ENCODE measurements at regions not wholly inside any gene's neighbourhood (a gene's known extent, or its start where the extent isn't known, plus 50 kb on each side); places are given as distances from the start of the nearest gene placed in this dataset.
"Not testable (repeated sequence)": the region's sequence is repeated elsewhere in the genome, so short reads cannot be mapped to it uniquely, and the experiment has no call there.

GRCh38 chr10:81288544-81288943, 586.5 kb upstream of the NRG3 start:
- DNase-seq, result no peak

GRCh38 chr10:81297292-81297691, 577.7 kb upstream of the NRG3 start:
- no peak for DNase-seq

DNA sequence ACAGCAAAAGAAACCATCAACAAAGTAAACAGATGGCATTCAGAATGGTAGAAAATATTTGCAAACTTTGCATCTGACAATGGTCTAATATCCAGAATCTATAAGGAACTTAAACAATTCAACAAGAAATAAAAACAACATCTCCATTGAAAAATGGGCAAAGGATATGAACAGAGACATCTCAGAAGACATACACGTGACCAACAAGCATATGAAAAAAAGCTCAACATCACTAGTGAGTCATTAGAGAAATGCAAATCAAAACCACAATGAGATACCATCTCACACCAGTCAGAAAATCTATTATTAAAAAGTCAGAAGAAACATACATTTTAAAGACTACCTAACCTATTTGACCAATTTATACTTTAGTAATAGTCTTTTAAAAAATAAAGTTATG, 571.3 kb upstream of the NRG3 start:
- no peak for DNase-seq

DNA sequence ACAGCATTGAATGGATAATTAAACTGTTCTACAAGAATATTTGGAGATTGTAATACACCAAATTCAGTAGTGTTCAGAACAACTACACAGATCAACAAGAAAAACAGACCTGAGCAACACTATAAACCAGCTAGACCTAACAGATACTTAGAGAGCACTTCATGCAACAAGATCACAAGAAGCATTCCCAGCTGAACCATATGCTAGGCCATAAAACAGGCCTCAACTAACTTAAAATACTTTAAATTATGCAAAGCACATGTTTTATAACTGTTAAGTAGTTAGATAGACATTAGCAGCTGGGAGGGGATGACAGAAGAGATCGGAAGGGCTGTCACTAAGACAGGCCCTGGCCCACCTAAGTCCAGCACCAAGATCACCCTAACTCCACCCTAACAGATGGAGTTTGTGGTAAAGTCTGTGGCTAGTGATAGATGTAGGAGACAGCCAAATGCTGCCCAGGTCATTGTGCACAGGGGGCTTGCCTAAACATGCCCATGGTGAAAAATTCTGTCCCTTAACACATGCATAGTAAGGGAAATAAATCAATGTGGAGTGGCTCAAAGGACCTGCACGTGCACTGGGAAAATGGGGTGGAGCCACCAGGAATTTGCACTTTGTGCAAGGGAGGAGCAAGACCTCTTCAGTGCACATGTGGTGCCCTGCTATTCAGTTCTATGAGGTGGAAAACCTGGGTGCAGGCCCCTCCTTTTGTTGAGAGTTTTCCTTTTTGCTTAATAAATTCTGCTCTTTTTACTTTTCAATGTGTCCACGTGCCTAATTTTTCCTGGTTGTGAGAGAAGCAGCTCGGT, 567.8 kb upstream of the NRG3 start:
- no peak for DNase-seq

DNA sequence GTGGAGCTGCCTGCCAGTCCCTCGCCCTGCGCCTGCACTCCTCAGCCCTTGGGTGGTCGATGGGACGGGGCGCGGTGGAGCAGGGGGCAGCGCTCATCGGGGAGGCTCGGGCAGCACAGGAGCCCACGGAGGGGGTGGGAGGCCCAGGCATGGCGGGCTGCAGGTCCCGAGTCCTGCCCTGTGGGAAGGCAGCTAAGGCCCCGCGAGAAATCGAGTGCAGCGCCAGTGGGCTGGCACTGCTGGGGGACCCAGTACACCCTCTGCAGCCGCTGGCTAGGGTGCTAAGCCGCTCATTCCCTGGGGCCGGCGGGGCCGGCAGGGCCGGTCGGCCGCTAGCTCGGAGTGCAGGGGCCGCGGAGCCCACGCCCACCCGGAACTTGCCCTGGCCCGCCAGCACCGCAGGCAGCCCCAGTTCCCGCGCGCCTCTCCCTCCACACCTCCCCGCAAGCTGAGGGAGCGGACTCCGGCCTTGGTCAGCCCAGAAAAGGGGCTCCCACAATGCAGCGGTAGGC, 565.9 kb upstream of the NRG3 start:
- no peak for DNase-seq

DNA sequence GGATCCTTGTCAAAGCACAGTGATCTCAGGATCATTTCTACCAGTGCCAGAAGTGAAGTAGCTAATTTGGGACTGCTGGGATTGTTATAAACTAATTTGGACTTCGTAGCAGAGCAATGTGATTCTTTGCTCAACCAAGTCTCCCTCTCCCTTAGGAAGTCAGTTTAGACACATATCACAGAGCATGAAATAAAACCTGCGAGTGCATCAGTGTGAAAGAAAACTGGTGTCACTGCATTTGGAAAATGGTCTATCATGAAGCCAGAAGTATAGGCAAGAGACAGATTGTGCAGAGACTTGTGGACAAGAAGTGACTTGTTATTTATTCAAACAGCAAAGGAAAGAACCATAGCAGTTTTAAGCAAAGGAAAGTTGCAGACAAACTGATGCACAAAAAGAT, 560.5 kb upstream of the NRG3 start:
- DNase-seq, result no peak

- DNase-seq, result no peak
Measured at GRCh38 chr10:81315026-81315425, 560.0 kb upstream of the NRG3 start.

DNA sequence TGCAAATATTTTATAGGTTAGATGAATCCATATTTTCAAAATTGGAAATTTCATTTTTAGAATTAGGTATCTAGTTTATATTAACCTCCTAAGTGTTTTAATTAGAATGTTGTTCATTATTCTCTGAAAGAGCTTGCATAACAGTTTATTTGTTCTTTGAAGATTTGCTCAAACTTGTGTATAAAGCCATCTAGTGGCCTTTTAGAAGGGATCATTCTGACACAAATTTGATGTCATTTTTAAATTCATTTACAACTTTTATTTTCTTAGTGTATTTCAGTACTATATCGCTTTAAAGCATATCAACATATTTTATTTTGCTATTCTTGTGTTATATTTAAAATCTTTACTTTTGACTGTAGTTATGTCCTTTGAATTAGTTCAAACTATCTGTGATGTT, 527.0 kb upstream of the NRG3 start:
- DNase-seq, result no peak

DNA sequence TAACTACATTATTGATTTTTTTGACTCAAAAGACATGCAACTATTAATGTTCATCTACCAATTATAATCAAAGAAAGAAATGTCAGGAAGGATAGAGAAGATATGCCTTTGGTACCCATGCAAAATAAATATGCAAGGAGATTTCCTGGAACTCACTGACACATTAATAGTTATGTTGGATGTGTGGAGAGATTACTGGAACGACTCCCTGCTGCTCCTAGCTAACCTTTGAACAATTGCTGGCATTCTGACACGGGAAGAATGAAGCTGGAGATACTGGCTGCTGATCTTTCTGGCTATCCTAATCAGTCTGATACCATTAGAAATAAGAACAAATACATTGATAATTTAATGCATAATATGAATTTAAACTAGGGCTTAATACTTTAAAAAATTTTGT, 507.9 kb upstream of the NRG3 start:
- DNase-seq, result no peak

DNA sequence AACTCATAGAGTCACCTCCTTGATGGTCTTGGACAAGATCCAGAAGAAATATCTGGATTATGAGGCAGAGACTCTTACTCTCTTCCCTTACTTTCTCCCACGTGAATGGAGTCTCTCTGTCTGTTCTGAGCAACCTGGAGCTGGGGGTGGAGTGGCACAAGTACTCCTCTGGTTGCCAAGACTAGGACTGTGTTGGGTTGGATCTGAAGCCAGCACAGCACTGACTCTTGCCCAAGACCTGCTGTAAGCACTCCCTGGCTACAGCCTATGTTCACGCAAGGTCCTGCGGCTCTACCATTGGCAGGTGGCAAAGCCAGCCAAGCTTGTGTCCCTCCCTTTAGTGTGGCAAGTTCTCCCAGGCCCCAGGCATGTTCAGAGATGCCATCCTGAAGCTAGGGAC, 488.2 kb upstream of the NRG3 start:
- DNase-seq, result no peak

DNA sequence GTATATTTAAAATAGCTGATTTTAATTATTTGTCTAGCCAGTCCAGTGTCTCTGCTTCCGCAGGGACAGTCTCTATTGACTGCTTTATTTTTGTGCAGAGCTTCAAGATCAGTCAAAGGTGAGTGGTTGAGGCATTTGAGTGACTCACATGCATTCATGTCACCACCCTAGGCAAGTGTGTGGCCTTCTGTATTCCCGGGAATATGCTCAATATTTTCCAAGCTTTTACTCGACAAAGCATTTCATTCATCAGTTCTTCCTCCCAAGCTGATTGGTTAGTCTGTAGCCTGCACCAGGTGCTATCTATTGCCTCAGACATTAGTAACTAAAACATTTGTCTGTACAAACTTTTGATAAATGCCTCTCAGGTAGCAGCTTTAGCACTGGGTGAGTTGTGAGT, 471.5 kb upstream of the NRG3 start:
- no peak for DNase-seq

DNA sequence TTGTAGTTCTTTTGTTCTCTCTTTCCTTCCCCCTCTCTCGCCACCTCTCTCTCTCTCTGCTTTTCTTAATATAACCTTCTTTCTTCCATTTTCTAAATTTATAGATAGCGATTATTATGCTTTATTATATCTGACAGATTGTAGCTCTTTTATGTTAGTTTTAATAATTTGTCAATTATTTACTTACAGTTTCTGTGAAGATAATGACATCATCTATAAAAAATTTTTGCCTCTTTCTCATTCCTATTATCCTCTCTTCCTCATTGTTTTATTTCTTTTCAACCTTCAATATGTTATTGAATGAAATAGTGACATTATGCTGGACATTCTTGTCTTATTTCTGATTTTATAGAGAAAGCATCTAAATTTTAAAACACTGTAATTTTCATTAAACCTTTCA, 469.6 kb upstream of the NRG3 start:
- no peak for DNase-seq

DNA sequence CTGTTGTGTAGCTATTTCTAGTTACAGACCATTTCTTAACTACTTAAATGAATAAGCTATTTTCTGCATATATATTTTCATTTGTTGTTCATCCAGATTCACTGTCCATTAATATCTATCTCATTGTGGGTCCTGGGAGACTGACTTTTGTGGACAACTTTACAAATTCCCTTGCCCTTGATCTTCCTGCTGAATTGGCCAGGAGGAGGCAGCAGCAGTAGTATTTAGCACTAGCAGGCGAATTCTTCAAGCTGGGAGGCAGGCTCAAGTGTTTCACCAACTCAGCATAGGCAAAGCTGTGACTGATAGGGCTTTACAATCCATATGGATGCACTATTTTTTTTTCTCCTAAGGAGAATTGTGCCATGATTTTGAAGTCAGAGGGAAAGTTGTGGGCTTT, 461.0 kb upstream of the NRG3 start:
- DNase-seq, result no peak

GRCh38 chr10:81426722-81427121, 448.3 kb upstream of the NRG3 start:
- DNase-seq, result no peak

DNA sequence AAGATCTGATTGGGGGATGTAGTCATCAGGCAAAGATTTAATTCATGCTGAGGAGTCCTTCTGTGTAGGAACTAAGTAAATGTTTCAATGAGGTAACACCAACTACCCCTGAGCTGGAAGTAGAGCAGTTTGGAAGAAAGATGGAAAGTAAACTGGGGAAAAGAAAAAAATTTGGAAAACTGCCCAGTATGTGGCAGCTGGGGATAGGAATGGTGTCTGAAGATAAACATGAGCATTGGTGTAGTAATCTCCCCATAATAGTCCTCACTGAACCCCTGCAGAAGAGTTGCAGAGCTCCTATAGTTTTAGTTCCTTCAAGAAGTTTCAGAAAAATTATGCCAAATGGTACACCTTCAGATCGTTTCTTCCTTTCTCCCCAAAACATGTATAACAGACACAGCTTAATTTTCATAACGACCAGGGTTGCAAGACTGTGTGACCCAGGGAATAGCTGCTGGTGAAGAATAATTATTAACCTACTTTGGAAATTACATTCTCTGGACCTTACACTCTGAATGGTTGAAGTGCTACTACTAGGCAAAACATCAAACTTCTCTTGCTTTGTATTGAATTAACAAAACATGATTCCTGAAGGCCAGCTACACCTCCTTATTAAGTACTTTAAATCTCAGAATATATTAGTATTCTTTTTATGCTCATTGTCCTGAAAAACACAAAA, 446.4 kb upstream of the NRG3 start:
- DNase-seq, result no peak

- DNase-seq, result no peak
Measured at GRCh38 chr10:81439445-81439844, 435.5 kb upstream of the NRG3 start.

DNA sequence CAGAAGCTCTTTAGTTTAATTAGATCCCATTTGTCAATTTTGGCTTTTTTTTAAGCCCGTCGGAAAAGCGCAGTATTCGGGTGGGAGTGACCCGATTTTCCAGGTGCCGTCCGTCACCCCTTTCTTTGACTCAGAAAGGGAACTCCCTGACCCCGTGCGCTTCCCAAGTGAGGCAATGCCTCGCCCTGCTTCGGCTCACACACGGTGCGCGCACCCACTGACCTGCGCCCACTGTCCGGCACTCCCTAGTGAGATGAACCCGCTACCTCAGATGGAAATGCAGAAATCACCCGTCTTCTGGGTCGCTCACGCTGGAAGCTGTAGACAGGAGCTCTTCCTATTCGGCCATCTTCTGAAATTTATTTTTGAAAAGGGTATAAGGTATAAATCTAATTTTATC, 433.4 kb upstream of the NRG3 start:
- not testable (repeated sequence) for DNase-seq

DNA sequence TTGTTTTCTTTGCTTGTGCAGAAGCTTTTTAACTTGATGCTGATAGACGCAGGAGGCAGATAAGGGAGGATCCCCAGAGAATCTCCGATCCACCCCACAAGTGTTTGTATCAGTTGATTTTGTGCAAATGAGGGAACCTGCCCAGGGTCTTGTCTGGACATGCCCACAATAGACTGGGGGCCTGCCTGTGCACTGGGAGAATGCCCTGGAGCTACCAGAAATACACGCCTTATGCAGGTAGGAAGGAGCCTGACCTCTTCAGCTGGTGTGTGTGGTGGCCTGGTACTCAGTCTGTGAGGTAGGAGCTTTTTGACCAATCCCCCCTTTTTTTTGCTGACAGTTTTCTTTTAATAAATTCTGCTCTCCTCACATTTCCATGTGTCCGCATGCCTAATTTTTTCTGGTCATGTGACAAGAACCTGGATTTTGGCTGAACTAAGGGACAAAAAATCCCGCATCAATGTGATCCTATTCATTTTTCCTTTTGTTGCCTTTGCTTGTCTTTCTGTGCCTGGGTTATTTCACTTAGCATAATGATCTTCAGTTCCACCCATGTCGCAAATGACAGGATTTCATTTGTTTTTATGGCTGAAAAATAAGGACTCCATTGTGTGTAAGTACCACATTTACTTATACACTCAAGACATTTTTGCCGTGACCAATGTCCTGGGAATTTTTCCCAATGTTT, 430.6 kb upstream of the NRG3 start:
- no peak for DNase-seq

- DNase-seq, result no peak
Measured at GRCh38 chr10:81450651-81451050, 424.3 kb upstream of the NRG3 start.

- DNase-seq, result no peak
Measured at GRCh38 chr10:81472927-81473470, 402.0 kb upstream of the NRG3 start.

- DNase-seq, result no peak
Measured at GRCh38 chr10:81473755-81474154, 401.2 kb upstream of the NRG3 start.

DNA sequence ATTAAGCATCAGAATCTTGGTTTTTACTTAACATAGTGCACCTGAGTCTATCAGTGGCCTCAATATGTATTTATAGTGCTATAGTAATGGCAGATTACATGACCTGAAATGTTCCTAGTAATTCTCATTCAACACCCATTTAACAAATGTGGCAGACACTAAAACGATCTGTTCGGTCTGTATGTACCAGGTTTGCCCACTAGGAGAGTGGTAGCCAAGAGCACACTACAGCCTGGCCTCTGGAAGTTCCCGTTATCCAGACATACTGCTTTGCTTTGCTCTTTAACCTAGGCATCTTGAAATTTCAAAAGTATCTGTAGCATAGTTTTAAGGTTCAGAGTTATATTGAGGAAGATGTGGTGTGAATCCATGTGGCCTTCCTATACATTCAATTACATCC, 395.7 kb upstream of the NRG3 start:
- no peak for DNase-seq

GRCh38 chr10:81496626-81497025, 378.4 kb upstream of the NRG3 start:
- no peak for DNase-seq
